H1 (cell line): ENCODE measurements at regions not wholly inside any gene's neighbourhood (a gene's known extent, or its start where the extent isn't known, plus 50 kb on each side); places are given as distances from the start of the nearest gene placed in this dataset.

Experiments
- CTCF ChIA-PET: fragments of 300-600 bp; sonication (Branson Sonifier 250); formaldehyde crosslinking; loops from one replicate; lab custom pipeline; 2021; ENCODE audit not compliant: partially characterized antibody; lab: Charles Lee
- POLR2A ChIA-PET: fragments of 300-600 bp; sonication (Branson Sonifier 250); formaldehyde crosslinking; loops from one replicate; lab custom pipeline; 2021; ENCODE audit warnings: inconsistent platforms; ENCODE audit not compliant: partially characterized antibody; lab: Charles Lee
- DNase-seq, 2 experiments: peaks; one replicate each; pipeline versions ENCODE4 v3.0.0 to v3.0.0-alpha.2; 2010 to 2022; ENCODE audit warnings: low spot score in 2 of 2, low read depth in 1 of 2, mixed read lengths in 1 of 2
- FAIRE-seq: peaks from 2 replicates; lab custom pipeline; 2011; peaks lifted over from hg19 to GRCh38; lab: Jason Lieb, UNC
- H2AFZ ChIP-seq: 2 replicates; pipeline ENCODE4 v1.8.1; 2012; ENCODE audit warnings: low read length, inconsistent platforms
- H2AK5ac ChIP-seq: 2 replicates; pipeline ENCODE4 v1.6.1; 2013; ENCODE audit warnings: low read depth, low read length
- H2BK120ac ChIP-seq: replicated peaks from 2 replicates; pipeline ENCODE3; 2013; ENCODE audit warnings: low read depth, low read length, inconsistent platforms
- H2BK12ac ChIP-seq: 2 replicates; pipeline ENCODE4 v1.6.1; 2013; ENCODE audit warnings: low read depth, low read length
- H2BK15ac ChIP-seq: 2 replicates; pipeline ENCODE4 v1.6.1; 2013; ENCODE audit warnings: low read length
- H2BK20ac ChIP-seq: 2 replicates; pipeline ENCODE4 v1.6.1; 2013; ENCODE audit warnings: low read length
- H2BK5ac ChIP-seq: 2 replicates; pipeline ENCODE4 v1.6.1; 2013; ENCODE audit warnings: low read depth, low read length
- H3K14ac ChIP-seq: 2 replicates; pipeline ENCODE4 v1.6.1; 2013; ENCODE audit warnings: inconsistent platforms; ENCODE audit not compliant: insufficient read length
- H3K18ac ChIP-seq: 2 replicates; pipeline ENCODE4 v1.6.1; 2013; ENCODE audit warnings: low read length; ENCODE audit errors: extremely low read depth
- H3K23ac ChIP-seq: 2 replicates; pipeline ENCODE4 v1.6.1; 2013; ENCODE audit warnings: inconsistent platforms; ENCODE audit not compliant: insufficient read length
- H3K23me2 ChIP-seq: 2 replicates; pipeline ENCODE4 v1.6.1; 2013; ENCODE audit warnings: low read depth, low read length
- H3K27ac ChIP-seq: 2 replicates; pipeline ENCODE4 v1.6.1; 2011; ENCODE audit warnings: low read depth, low read length, inconsistent platforms
- H3K27me3 ChIP-seq, 4 experiments: replicated peaks in 1 of 4; 1 replicate in 1 of 4; 2 replicates in 3 of 4; pipeline versions ENCODE4 v1.6.1 to v1.8.1; 2011 to 2013; ENCODE audit warnings: low read length in 3 of 4, mild to moderate bottlenecking in 3 of 4, inconsistent platforms in 2 of 4, mixed read lengths in 2 of 4, moderate library complexity in 1 of 4; ENCODE audit not compliant: control insufficient read depth in 3 of 4, insufficient read depth in 3 of 4; ENCODE audit errors: extremely low read depth in 1 of 4
- H3K36me3 ChIP-seq, 4 experiments: 2 replicates each; pipeline versions ENCODE4 v1.6.1 to v1.8.1; 2011 to 2013; ENCODE audit warnings: mild to moderate bottlenecking in 4 of 4, low read length in 3 of 4, moderate library complexity in 2 of 4, control low read depth in 1 of 4, inconsistent platforms in 1 of 4; ENCODE audit not compliant: insufficient read depth in 4 of 4, control insufficient read depth in 2 of 4
- H3K4ac ChIP-seq: replicated peaks from 2 replicates; pipeline ENCODE3; 2013; ENCODE audit warnings: low read length, low read depth, mixed read lengths, inconsistent platforms; ENCODE audit not compliant: insufficient read length
- H3K4me1 ChIP-seq, 4 experiments: replicated peaks in 1 of 4; 1 replicate in 1 of 4; 2 replicates in 3 of 4; pipeline versions ENCODE4 v1.6.1 to v1.8.1; 2011 to 2013; ENCODE audit warnings: low read length in 3 of 4, inconsistent platforms in 2 of 4, mixed read lengths in 1 of 4; ENCODE audit not compliant: insufficient read depth in 4 of 4, control insufficient read depth in 3 of 4
- H3K4me2 ChIP-seq, 2 experiments: 2 replicates each; pipeline versions ENCODE4 v1.6.1 to v1.8.1; 2011 to 2013; ENCODE audit warnings: low read depth in 2 of 2, low read length in 2 of 2, control low read depth in 1 of 2, inconsistent platforms in 1 of 2, mild to moderate bottlenecking in 1 of 2; ENCODE audit not compliant: insufficient read depth in 1 of 2
- H3K4me3 ChIP-seq, 4 experiments: fragments of 200-600, 300-600 bp in 1 of 4; sonication (generic), shearing (Covaris generic), sonication (Bioruptor Twin) in 1 of 4; 2 replicates each; pipeline versions ENCODE4 v1.5.1 to v1.8.1; 2011 to 2016; ENCODE audit warnings: low read length in 4 of 4, low read depth in 3 of 4, control low read depth in 2 of 4, inconsistent platforms in 2 of 4, mild to moderate bottlenecking in 2 of 4, mixed read lengths in 1 of 4, moderate library complexity in 1 of 4; ENCODE audit not compliant: insufficient read depth in 2 of 4; ENCODE audit errors: extremely low read depth in 1 of 4
- H3K56ac ChIP-seq: replicated peaks from 2 replicates; pipeline ENCODE3; 2013; ENCODE audit warnings: low read depth, mild to moderate bottlenecking, mixed read lengths, low read length, inconsistent platforms; ENCODE audit not compliant: insufficient read length
- H3K79me1 ChIP-seq: 2 replicates; pipeline ENCODE4 v1.6.1; 2013; ENCODE audit warnings: low read depth, low read length, control low read depth
- H3K79me2 ChIP-seq, 2 experiments: 2 replicates each; pipeline versions ENCODE4 v1.6.1 to v1.8.1; 2012 to 2013; ENCODE audit warnings: low read length in 2 of 2, mild to moderate bottlenecking in 2 of 2, inconsistent platforms in 1 of 2; ENCODE audit not compliant: insufficient read depth in 2 of 2, control insufficient read depth in 1 of 2
- H3K9ac ChIP-seq, 4 experiments: replicated peaks in 1 of 4; 1 replicate in 1 of 4; 2 replicates in 3 of 4; pipeline versions ENCODE4 v1.6.1 to v1.8.1; 2011 to 2013; ENCODE audit warnings: low read depth in 3 of 4, low read length in 3 of 4, control low read depth in 2 of 4, mild to moderate bottlenecking in 2 of 4, moderate library complexity in 2 of 4, inconsistent platforms in 1 of 4; ENCODE audit errors: extremely low read depth in 1 of 4
- H3K9me3 ChIP-seq, 2 experiments: 2 replicates each; pipeline versions ENCODE4 v1.6.1 to v1.8.1; 2012 to 2013; ENCODE audit warnings: mild to moderate bottlenecking in 2 of 2, moderate library complexity in 2 of 2, control low read depth in 1 of 2, inconsistent platforms in 1 of 2, low read depth in 1 of 2, low read length in 1 of 2, mixed read lengths in 1 of 2; ENCODE audit not compliant: insufficient read depth in 2 of 2
- H4K20me1 ChIP-seq, 2 experiments: replicated peaks in 1 of 2; 2 replicates each; pipeline versions ENCODE3 to v1.8.1; 2011 to 2013; ENCODE audit warnings: inconsistent platforms in 2 of 2, low read length in 2 of 2, mild to moderate bottlenecking in 1 of 2; ENCODE audit not compliant: insufficient read depth in 2 of 2, control insufficient read depth in 1 of 2
- H4K5ac ChIP-seq: 2 replicates; pipeline ENCODE4 v1.6.1; 2013; ENCODE audit warnings: low read length, low read depth, mixed read lengths, inconsistent platforms; ENCODE audit not compliant: insufficient read length
- H4K8ac ChIP-seq: 2 replicates; pipeline ENCODE4 v1.8.0; 2013; ENCODE audit warnings: mild to moderate bottlenecking, moderate library complexity, low read length, inconsistent platforms; ENCODE audit not compliant: insufficient read depth; ENCODE audit errors: extremely low read depth
- H4K91ac ChIP-seq: replicated peaks from 2 replicates; pipeline ENCODE3; 2013; ENCODE audit warnings: low read length, mixed read lengths, inconsistent platforms; ENCODE audit not compliant: insufficient read length
- KDM4A ChIP-seq: IDR thresholded peaks from one replicate; pipeline ENCODE4 v1.7.1; 2012; ENCODE audit warnings: low read depth, mild to moderate bottlenecking, moderate library complexity, low read length, inconsistent platforms; ENCODE audit not compliant: severe bottlenecking
- RNF2 ChIP-seq: fragments of 200-900, 300-1000 bp; sonication (generic); IDR thresholded peaks from 2 replicates; pipeline ENCODE4 v1.7.1; 2016; ENCODE audit warnings: borderline replicate concordance, low read depth, mild to moderate bottlenecking, antibody characterized with exemption, low read length; ENCODE audit not compliant: poor library complexity, severe bottlenecking; ENCODE audit errors: missing control alignments
- RXRA ChIP-seq: IDR thresholded peaks from 2 replicates; pipeline ENCODE4 v1.6.1; 2011; ENCODE audit warnings: low read depth, mild to moderate bottlenecking, low read length, moderate library complexity; ENCODE audit not compliant: insufficient read depth
- SIRT6 ChIP-seq: IDR thresholded peaks from one replicate; pipeline ENCODE4 v1.7.1; 2012; ENCODE audit warnings: low read length, inconsistent platforms
- TAF1 ChIP-seq: IDR thresholded peaks from 2 replicates; pipeline ENCODE4 v1.6.1; 2011; ENCODE audit warnings: mild to moderate bottlenecking, low read depth, low read length
- TCF12 ChIP-seq: IDR thresholded peaks from 2 replicates; pipeline ENCODE4 v1.6.1; 2011; ENCODE audit warnings: low read depth, mild to moderate bottlenecking, low read length
- ZNF274 ChIP-seq: IDR thresholded peaks from 2 replicates; pipeline ENCODE4 v1.7.0; 2012; ENCODE audit warnings: low read length, borderline replicate concordance; ENCODE audit errors: extremely low read depth
- WGBS, 2 experiments: shearing (Covaris generic) in 1 of 2; methylation state at CpG; one replicate each; pipeline versions ENCODE4 v1.1.6 to v1.1.7; 2013 to 2015; ENCODE audit warnings: low lambda C conversion rate in 2 of 2, mixed read lengths in 2 of 2, inconsistent platforms in 1 of 2, low coverage in 1 of 2, missing lambda C conversion rate in 1 of 2; ENCODE audit not compliant: insufficient replicate concordance in 2 of 2, insufficient coverage in 1 of 2, insufficient read length in 1 of 2; ENCODE audit errors: extremely low coverage in 1 of 2, missing lambda C conversion rate in 1 of 2; 5-methylcytosine and 5-hydroxymethylcytosine counted together

- 85% methylated on average over 2 of the region's 2 CpGs; no CpG with 5 or more reads in 1 of the 2 experiments for WGBS, 2 experiments
Measured at GRCh38 chr7:80348223-80348622, 163.6 kb downstream of the GNAT3 start.

More at GRCh38 chr7:80348223-80348622, 163.6 kb downstream of the GNAT3 start:
- Histone ChIP-seq H2AK5ac (no peak overlapping the region), H4K5ac (no peak overlapping the region), H3K4ac (no peak overlapping the region), H3K27ac (no peak overlapping the region), H2BK5ac (no peak overlapping the region), H3K4me2 (no peak overlapping the region), H3K14ac (no peak overlapping the region), H2BK12ac (no peak overlapping the region), H2BK20ac (no peak overlapping the region), H4K91ac (no peak overlapping the region), H3K36me3 (no peaks in the 10 kb centered on the region), H3K79me1 (no peaks in the 10 kb centered on the region; the same call in 1 of the 2 replicates), H4K8ac (no peak overlapping the region), H3K56ac (no peak overlapping the region), H2BK120ac (no peak overlapping the region), H4K20me1 (peaks cover 0 to 1% of the 10 kb centered on the region in 2 experiments), H3K4me3 (no peak overlapping the region), H3K27me3 (no peaks in the 10 kb centered on the region), H3K9me3 (no peaks in the 10 kb centered on the region), H3K18ac (no peak overlapping the region), H2AFZ (no peak overlapping the region), H2BK15ac (no peak overlapping the region), H3K23me2 (no peaks in the 10 kb centered on the region), H3K9ac (no peak overlapping the region), H3K79me2 (no peaks in the 10 kb centered on the region), H3K4me1 (no peaks in the 10 kb centered on the region), H3K23ac (no peak overlapping the region)
- ChIA-PET POLR2A (no interaction called here), CTCF (interaction anchor here (1.3 to 1.5 kb wide), 2 partner anchors 10 to 21 kb away, joined by 3 read pairs; no protein-coding TSS in a partner anchor)
- TF ChIP-seq ZNF274: no peak
- TF ChIP-seq KDM4A: no peak
- no peak for TF ChIP-seq RXRA
- no peak for TF ChIP-seq RNF2
- TF ChIP-seq TAF1: no peak
- no peak for TF ChIP-seq SIRT6
- TF ChIP-seq TCF12: no peak
- no peak for FAIRE-seq
- no peak for DNase-seq
